Liver (tissue), 3 donors: ENCODE measurements at regions not wholly inside any gene's neighbourhood (a gene's known extent, or its start where the extent isn't known, plus 50 kb on each side); places are given as distances from the start of the nearest gene placed in this dataset.

Experiments
- CTCF ChIP-seq: fragments of 150-350 bp; IDR thresholded peaks from 2 replicates; pipeline ENCODE4 v1.5.1; 2017; ENCODE audit warnings: improper control_type of control experiment, low read depth, low read length; ENCODE audit not compliant: missing input control
- EGR1 ChIP-seq, 2 donors: IDR thresholded peaks; 2 replicates each; pipeline ENCODE4 v1.6.1; 2016 to 2018; ENCODE audit warnings: antibody characterized with exemption in 2 of 2, low read depth in 2 of 2
- RAD21 ChIP-seq, 2 donors: IDR thresholded peaks; 2 replicates each; pipeline ENCODE4 v1.6.1; 2016; ENCODE audit warnings: antibody characterized with exemption in 2 of 2, mild to moderate bottlenecking in 2 of 2
- donor health status: healthy.
- donor health status: healthy.

- TF ChIP-seq EGR1 (IDR thresholded peaks at IDR 0.05; ENCODE audit: low read depth in 2 of 2) (no peak), CTCF (no peak), RAD21 (IDR thresholded peaks at IDR 0.05) (no peak)
Observed at GRCh38 chr5:173468821-173469251, 140.6 kb upstream of the STC2 start.
